ENCODE measurements at regions not wholly inside any gene's neighbourhood (a gene's known extent, or its start where the extent isn't known, plus 50 kb on each side); places are given as distances from the start of the nearest gene placed in this dataset.

DNA sequence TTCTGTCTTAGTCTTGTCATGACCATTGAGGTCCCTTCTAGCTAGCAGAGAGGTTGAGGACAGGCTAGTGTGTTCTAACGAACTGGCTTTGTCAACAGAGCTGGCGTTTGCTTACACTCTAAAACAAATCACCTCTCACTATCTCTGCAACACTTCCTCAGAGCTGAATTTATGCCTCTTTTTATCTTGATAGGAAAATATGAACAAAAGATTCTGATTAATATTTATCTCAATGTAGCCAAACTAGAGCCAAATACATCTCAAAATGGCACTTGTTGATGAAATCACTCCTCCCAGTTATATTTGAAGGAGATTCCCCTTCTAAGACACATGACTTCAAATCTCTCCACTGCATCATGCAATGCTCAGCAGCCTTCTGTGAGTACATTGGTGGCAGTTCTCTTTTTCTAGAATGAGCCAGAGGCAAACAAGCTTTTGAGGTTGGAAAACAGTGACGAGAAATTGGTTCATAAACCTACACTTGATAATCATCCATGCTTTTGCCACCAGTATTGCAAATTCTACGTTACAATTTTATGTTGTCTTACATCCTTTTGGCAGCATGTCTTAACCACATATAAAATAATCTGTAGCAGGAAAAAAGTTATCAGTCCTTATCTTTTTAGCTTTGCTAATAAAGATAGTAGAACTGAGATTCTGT lies 615.7 kb upstream of the CITED2 start:
- no peak for DNase-seq (ENCODE audit: low read depth)
- H3K4me3 ChIP-seq (ENCODE audit: low read length), result no peak overlapping the region
- TF ChIP-seq, protein P1, sequence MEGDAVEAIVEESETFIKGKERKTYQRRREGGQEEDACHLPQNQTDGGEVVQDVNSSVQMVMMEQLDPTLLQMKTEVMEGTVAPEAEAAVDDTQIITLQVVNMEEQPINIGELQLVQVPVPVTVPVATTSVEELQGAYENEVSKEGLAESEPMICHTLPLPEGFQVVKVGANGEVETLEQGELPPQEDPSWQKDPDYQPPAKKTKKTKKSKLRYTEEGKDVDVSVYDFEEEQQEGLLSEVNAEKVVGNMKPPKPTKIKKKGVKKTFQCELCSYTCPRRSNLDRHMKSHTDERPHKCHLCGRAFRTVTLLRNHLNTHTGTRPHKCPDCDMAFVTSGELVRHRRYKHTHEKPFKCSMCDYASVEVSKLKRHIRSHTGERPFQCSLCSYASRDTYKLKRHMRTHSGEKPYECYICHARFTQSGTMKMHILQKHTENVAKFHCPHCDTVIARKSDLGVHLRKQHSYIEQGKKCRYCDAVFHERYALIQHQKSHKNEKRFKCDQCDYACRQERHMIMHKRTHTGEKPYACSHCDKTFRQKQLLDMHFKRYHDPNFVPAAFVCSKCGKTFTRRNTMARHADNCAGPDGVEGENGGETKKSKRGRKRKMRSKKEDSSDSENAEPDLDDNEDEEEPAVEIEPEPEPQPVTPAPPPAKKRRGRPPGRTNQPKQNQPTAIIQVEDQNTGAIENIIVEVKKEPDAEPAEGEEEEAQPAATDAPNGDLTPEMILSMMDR (IDR thresholded peaks at IDR 0.05; ENCODE audit: insufficient read depth, low read depth, low read length, missing control alignments), result no peak

DNA sequence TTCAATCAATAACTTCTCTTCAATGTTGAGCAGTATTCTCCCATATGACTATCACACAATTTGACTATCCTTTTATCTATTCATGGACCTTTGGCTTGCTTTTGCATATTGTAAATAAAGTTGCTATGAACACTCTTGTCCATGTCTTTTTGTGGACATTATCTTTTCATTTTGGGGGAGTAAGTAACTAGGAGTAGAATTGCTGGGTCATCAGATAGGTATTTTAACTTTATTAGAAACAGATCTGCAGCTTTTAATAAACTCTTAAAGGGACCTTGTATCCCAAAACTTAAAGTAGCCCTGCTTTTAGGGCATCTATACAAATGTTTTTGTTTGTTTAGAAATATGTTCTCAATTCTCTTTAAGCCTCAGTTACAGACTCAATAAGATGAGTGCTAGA lies 614.2 kb upstream of the CITED2 start:
- TF ChIP-seq, protein P1 (IDR thresholded peaks at IDR 0.05; ENCODE audit: insufficient read depth, low read depth, low read length, missing control alignments), result no peak
- no peak overlapping the region for H3K4me3 ChIP-seq (ENCODE audit: low read length)
- no peak for DNase-seq (ENCODE audit: low read depth)

DNA sequence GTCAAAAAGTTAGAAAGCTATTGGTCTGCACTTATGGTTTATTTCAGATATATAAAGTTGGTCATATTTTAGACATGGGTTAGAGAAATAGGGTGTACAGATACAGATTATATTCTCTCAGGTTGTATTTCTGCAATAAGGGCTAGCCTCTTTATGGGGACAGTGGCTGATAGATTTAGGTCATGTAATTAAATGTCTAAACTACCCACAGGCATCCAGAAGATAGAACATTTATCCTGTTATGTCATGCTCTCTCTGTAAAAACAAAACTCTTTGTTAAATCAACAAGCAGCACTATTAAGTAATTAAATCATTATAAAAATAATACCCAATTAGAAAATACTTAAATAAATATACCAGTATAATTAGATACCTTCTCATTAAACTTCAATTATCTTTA lies 612.6 kb upstream of the CITED2 start:
- H3K4me3 ChIP-seq (ENCODE audit: low read length), result no peak overlapping the region
- TF ChIP-seq, protein P1 (IDR thresholded peaks at IDR 0.05; ENCODE audit: insufficient read depth, low read depth, low read length, missing control alignments), result no peak
- no peak for DNase-seq (ENCODE audit: low read depth)

DNA sequence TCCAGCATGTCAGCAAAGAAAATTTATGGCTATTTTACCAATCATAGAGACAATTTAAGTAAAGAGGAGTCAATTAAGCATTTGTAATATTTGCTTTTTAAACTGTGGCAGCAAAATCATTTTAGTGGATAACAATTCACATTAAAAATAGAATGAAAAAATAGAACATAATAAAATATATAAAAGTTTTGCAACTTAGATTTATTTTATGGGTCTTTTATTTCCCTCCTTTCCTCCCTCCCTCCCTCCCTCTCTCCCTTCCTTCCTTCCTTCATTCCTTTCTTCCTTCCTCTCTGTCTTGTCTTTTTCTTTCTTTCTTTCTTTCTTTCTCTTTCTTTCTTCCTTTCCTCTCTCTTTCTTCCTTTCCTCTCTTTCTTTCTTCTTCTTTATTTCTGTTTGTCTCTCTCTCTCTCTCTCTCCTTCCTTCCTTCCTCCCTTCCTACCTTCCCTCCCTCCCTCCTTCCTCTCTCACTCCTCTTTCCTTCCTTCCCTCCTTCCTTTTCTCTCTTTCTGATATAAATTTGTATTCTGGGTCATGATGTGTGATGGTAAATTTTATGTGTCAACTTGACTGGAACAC lies 610.9 kb upstream of the CITED2 start:
- DNase-seq (ENCODE audit: low read depth), result no peak
- H3K4me3 ChIP-seq (ENCODE audit: low read length), result no peak overlapping the region
- TF ChIP-seq, protein P1 (IDR thresholded peaks at IDR 0.05; ENCODE audit: insufficient read depth, low read depth, low read length, missing control alignments), result no peak

DNA sequence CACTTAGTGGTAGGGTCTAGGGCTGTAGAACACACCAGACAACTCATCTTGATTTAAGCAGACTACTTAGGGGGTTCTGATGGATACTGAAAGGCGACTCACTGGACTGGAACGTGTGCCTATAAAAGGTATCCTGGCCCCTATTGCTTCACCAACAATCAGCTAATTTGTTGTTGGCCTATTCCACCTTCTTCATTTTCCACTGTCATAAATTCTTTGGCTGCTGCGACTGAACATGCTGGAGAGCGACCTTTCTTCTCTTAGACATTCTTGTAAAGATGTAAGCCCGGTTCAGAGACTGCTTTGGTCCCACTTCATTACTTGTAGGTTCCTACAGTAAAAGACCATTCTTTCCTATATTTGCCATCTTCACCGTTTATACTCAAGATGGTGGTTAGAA lies 609.9 kb upstream of the CITED2 start:
- TF ChIP-seq, protein P1 (IDR thresholded peaks at IDR 0.05; ENCODE audit: insufficient read depth, low read depth, low read length, missing control alignments), result no peak
- H3K4me3 ChIP-seq (ENCODE audit: low read length), result no peak overlapping the region
- DNase-seq (ENCODE audit: low read depth), result no peak

DNA sequence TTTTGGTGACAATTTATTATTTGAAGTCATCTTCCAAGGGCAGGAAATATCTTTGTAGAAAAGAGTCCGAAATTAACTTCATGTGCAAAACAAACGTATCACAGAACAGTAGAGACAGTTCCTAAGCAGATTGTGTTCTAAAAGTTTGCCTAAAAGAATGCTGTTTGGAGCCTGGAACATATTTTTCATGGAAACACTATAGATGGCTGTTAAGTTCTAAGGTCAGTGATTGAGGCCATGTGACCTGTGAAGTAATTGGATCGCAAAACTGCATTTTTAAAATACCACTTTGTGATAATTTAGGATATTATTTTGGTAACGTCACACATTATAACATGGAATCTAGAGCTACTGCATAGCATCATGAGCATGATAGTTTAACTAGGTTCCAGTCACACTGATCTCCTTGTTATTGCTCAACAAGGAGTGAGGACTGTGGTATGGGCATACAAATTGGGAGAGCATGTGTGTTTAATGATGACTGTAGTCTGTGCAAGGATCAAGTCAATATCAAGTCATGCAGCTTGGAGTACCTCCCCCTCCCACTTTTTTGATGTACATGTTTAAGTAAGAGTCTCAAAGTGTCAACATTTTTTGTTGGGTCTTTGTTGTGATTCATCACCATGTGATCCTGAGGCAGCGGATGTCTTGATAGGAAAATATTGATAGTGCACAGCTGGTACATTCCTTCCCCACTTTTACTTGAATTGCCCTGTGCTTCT lies 609.3 kb upstream of the CITED2 start:
- TF ChIP-seq, protein P1 (IDR thresholded peaks at IDR 0.05; ENCODE audit: insufficient read depth, low read depth, low read length, missing control alignments), result no peak
- H3K4me3 ChIP-seq (ENCODE audit: low read length), result no peak overlapping the region
- peak; percentile 11 for DNase-seq (ENCODE audit: low read depth)

All from epithelial cell of esophagus (primary cell).